Activated T-cell treated with anti-CD3 and anti-CD28 coated beads, Interleukin-2, amount 50 U/mL, for 72 hours (primary cell): ENCODE measurements at regions not wholly inside any gene's neighbourhood (a gene's known extent, or its start where the extent isn't known, plus 50 kb on each side); places are given as distances from the start of the nearest gene placed in this dataset.
A peak's percentile ranks its signal among the peaks of the same experiment; 100 is the strongest.
"Not testable (repeated sequence)": the region's sequence is repeated elsewhere in the genome, so short reads cannot be mapped to it uniquely, and the experiment has no call there.

Source experiments
- ATAC-seq, 2 donors: fragments of 150-1000 bp; cut with Tn5 transposase; replicated peaks in 1 of 2; 2 replicates each; pipeline ENCODE4 v1.10.0; 2021; ENCODE audit warnings: moderate library complexity in 2 of 2, mild to moderate bottlenecking in 1 of 2
- DNase-seq, 2 donors: peaks; one replicate each; pipeline ENCODE4 v3.0.0; 2021 to 2022; ENCODE audit warnings: mixed read lengths in 1 of 2
- H3K27ac Mint-ChIP-seq: one replicate; pipeline ENCODE4 v1.8.0; 2022; ENCODE audit warnings: mild to moderate bottlenecking, moderate library complexity, mixed read lengths
- H3K27me3 Mint-ChIP-seq: one replicate; pipeline ENCODE4 v1.8.0; 2022; ENCODE audit warnings: low read depth, mixed read lengths
- H3K36me3 Mint-ChIP-seq, 2 donors: one replicate each; pipeline ENCODE4 v1.8.0; 2022; ENCODE audit warnings: mixed read lengths in 2 of 2, mild to moderate bottlenecking in 1 of 2; ENCODE audit not compliant: insufficient read depth in 2 of 2
- H3K4me1 Mint-ChIP-seq: one replicate; pipeline ENCODE4 v1.8.0; 2022; ENCODE audit warnings: low read depth, mixed read lengths
- H3K4me3 Mint-ChIP-seq, 2 donors: one replicate each; pipeline ENCODE4 v1.8.0; 2022; ENCODE audit warnings: mild to moderate bottlenecking in 2 of 2, mixed read lengths in 2 of 2, moderate library complexity in 2 of 2
- H3K9me3 Mint-ChIP-seq, 2 donors: one replicate each; pipeline ENCODE4 v1.8.0; 2022; ENCODE audit warnings: mixed read lengths in 2 of 2

DNA sequence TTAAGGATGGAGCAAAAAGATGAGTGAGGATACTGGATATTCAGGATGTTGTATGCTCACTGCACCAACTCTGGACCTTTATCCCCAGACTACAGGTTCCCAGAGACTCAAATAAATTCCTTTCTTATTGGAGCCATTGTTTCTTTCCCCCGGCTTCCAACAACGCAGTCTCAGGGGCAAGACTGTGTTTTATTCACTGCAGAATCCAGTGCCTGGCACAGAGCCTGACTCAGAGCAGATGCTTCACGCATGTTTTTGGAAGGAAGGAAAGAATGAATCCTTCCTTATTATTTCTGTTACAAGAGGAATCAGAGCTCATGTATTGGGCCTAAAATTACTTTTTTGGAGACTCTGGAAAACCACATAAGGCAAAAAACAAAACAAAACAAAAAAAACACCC, 96.0 kb upstream of the VGLL4 start:
- Mint-ChIP-seq H3K4me3 (no peak overlapping the region), H3K4me1 (peaks cover 7% of the 10 kb centered on the region), H3K27me3 (no peaks in the 10 kb centered on the region), H3K36me3 (no peaks in the 10 kb centered on the region), H3K9me3 (no peaks in the 10 kb centered on the region), H3K27ac (no peak overlapping the region)
- DNase-seq (no peak), ATAC-seq (no peak)

DNA sequence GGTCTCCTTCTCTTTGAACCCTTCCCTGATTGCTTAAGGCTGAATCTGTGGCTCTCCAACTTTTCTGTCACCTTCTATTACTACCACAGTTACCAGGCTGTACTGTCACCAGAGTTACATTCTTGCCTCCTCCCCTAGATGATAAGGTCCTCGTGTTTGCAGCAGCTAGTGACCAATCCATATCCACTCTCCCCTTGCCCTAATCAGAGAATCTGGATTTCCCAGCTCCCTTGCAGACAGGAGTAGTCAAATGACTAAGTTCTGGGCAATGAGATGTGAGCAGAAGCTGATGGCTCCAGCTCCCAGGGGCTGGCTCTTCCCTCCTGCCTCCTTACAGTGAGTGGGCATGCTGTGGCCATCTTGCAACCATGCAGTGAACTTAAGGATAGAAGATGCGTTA, 95.4 kb upstream of the VGLL4 start:
- H3K36me3 Mint-ChIP-seq = no peaks in the 10 kb centered on the region
- H3K9me3 Mint-ChIP-seq = no peaks in the 10 kb centered on the region
- H3K4me3 Mint-ChIP-seq = no peak overlapping the region
- peaks cover 7% of the 10 kb centered on the region for H3K4me1 Mint-ChIP-seq
- no peak overlapping the region for H3K27ac Mint-ChIP-seq
- ATAC-seq (no peak), DNase-seq (no peak)
- no peaks in the 10 kb centered on the region for H3K27me3 Mint-ChIP-seq

DNA sequence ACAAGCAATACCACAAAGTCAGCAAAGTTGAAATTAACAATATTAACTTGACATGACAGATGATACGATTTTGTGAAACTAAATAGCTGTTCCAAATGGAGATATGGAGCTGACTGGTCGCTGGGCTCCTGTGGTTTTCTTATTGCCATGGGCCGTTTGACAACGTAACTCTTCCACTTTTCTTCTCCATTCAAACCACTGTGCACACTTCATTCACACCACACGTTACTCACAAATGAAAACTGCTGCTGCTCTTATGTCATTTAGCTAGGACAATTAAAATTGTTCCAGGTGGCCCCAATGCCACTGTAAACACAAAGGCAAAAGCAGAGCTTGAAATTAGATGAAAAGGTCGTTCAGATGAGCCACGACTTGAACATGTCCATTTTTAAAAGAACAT, 94.0 kb upstream of the VGLL4 start:
- H3K27me3 Mint-ChIP-seq = no peaks in the 10 kb centered on the region
- no peaks in the 10 kb centered on the region for H3K36me3 Mint-ChIP-seq
- no peaks in the 10 kb centered on the region for H3K9me3 Mint-ChIP-seq
- DNase-seq (no peak), ATAC-seq (no peak)
- no peak overlapping the region for H3K27ac Mint-ChIP-seq
- peaks cover 7% of the 10 kb centered on the region for H3K4me1 Mint-ChIP-seq
- no peak overlapping the region for H3K4me3 Mint-ChIP-seq

DNA sequence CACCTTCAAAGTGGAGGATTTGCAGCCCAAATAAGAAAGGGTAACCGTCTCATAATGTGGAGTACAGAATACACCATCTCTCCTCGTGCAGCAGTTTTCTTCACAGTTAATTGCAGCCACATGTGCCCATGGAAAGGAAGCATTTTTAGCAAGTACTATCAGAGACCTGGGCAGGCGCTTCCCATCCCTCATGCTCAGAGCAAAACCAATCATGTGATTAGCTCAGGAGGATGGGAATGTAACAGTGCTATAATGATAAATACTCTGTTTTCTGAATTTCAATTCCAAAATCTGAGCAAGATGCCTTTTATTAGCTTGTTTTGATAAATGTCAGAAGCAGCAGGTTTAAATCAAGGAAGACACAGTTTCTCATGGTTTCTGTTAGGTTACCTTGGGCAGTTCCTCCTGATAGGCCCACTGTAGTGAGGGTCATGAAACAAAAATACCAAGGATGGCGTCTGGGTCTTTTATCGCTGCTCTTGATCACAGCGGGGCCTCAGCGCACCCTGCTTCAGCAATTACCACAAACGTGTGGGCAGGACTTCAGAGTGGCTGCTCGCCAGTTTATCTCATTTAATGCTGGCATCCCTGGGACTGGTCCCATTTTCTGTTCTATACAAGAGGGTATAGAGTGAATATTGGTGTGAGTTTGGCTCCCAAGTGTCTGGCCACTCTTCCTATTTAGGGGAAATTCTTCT, 92.6 kb upstream of the VGLL4 start:
- H3K9me3 Mint-ChIP-seq = no peaks in the 10 kb centered on the region
- H3K27me3 Mint-ChIP-seq = peaks cover 7% of the 10 kb centered on the region
- no peak for DNase-seq
- peaks cover 7% of the 10 kb centered on the region for H3K4me1 Mint-ChIP-seq
- H3K27ac Mint-ChIP-seq = no peak overlapping the region
- no peaks in the 10 kb centered on the region for H3K36me3 Mint-ChIP-seq
- H3K4me3 Mint-ChIP-seq = no peak overlapping the region
- ATAC-seq = no peak

DNA sequence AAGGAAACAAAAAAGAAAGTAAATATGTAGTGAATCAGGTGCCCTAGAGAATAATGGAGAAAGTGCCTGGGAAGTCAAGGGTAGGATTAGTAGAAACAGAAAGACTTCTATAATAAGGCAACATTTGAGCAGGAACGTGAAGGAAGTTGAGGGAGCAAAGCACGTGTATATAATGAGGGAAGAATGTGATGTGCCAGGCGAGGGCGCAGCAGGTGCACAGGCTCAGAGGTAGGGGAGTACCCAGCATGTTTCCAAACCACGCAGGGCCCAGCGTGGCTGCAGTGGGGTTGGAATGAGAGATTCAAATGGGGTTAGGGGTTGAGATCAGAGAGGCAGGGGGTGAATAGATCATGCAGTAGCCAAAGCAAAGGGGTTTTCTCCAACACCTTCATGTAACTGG, 91.9 kb upstream of the VGLL4 start:
- DNase-seq (no peak), ATAC-seq (no peak)
- Mint-ChIP-seq H3K9me3 (no peaks in the 10 kb centered on the region), H3K4me1 (peaks cover 7% of the 10 kb centered on the region), H3K27me3 (peaks cover 7% of the 10 kb centered on the region), H3K4me3 (no peak overlapping the region), H3K27ac (no peak overlapping the region), H3K36me3 (no peaks in the 10 kb centered on the region)

DNA sequence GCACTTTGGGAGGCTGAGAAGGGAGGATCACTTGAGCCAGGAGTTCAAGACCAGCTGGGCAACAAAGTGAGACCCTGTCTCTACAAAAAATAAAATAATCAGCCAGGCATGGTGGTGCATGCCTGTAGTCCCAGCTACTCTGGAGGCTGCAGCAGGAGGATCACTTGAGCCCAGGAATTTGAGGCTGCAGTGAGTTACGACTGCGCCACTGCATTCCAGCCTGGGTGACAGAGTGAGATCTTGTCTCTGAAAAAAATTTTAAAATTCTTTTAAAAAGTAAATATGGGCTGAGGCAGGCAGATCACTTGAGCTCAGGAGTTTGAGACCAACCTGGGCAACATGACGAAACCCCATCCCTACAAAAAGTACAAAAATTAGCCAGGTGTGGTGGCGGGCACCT, 91.4 kb upstream of the VGLL4 start:
- DNase-seq = not testable (repeated sequence)

DNA sequence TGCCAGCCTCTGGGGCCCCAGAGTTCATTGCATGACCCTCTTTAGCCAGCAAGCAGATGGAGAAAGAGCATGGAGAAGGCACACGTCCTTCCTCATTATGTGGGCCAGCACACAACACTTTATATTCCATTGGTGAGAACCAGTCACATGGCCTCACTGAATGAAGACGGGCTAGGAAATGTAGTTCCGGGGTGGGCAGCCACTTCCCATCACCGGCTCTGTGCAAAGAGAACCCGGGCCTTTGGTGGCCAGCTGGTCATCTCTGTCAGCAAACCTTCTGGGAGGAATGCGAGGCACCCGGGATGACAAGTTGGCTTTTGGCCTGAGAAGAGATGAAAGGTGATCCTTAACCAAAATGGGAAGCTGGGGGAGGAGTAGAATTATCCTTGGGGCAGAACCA, 90.2 kb upstream of the VGLL4 start:
- no peak overlapping the region for H3K27ac Mint-ChIP-seq
- H3K4me1 Mint-ChIP-seq = peaks cover 7% of the 10 kb centered on the region
- H3K27me3 Mint-ChIP-seq = peaks cover 7% of the 10 kb centered on the region
- ATAC-seq = no peak
- H3K36me3 Mint-ChIP-seq = no peaks in the 10 kb centered on the region
- DNase-seq = no peak
- H3K4me3 Mint-ChIP-seq = no peak overlapping the region
- no peaks in the 10 kb centered on the region for H3K9me3 Mint-ChIP-seq

More for the DNA sequence above, 91.4 kb upstream of the VGLL4 start:
- not testable (repeated sequence) for H3K4me3 Mint-ChIP-seq, H3K4me1 Mint-ChIP-seq, H3K27ac Mint-ChIP-seq, H3K9me3 Mint-ChIP-seq, H3K36me3 Mint-ChIP-seq, H3K27me3 Mint-ChIP-seq, ATAC-seq

DNA sequence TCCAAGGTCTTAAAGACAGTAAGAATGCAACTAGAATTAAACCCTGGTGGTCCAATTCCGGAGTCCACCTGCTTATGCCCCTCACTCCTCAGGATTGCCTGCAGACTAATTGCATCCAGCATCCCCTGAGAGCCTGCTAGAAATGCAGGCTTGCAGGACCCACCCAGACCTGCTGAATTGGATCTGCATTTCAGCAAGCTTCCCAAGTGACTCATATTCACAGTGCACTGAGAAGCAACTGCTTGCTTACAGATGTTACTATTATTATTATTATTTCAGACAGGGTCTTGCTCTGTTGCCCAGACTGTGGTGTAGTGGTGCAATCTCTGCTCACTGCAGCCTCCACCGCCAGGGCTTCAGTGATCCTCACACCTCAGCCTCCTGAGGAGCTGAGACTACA, 83.5 kb upstream of the VGLL4 start:
- no peaks in the 10 kb centered on the region for H3K36me3 Mint-ChIP-seq

DNA sequence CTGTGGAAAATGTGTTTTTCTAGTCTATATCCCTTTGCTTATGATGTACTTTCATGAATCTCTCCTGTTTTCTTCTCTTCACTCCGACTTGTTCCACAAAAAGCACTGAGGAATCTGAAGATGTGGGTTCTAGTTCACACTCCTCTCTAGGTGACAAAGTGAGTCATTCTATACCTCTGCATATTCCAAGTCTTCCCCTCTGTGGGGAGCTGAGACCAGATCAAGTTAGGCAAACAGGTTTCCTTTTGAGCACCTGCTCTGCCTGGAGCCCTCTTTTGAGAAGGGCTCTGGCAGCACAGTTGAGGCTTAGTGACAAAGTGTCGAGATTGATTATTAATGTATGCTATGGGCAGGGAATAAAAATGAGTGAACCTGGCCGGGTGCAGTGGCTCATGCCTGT, 82.4 kb upstream of the VGLL4 start:
- H3K36me3 Mint-ChIP-seq = no peaks in the 10 kb centered on the region
- H3K4me1 Mint-ChIP-seq = peaks cover 6% of the 10 kb centered on the region
- DNase-seq (no peak), ATAC-seq (no peak)
- no peak overlapping the region for H3K4me3 Mint-ChIP-seq
- no peak overlapping the region for H3K27ac Mint-ChIP-seq
- no peaks in the 10 kb centered on the region for H3K9me3 Mint-ChIP-seq
- H3K27me3 Mint-ChIP-seq = peaks cover 22% of the 10 kb centered on the region

More for the DNA sequence above, 83.5 kb upstream of the VGLL4 start:
- Mint-ChIP-seq H3K27ac (no peak overlapping the region), H3K9me3 (no peaks in the 10 kb centered on the region), H3K27me3 (peaks cover 14% of the 10 kb centered on the region), H3K4me3 (no peak overlapping the region), H3K4me1 (peaks cover 6% of the 10 kb centered on the region)
- no peak for DNase-seq
- no peak for ATAC-seq

DNA sequence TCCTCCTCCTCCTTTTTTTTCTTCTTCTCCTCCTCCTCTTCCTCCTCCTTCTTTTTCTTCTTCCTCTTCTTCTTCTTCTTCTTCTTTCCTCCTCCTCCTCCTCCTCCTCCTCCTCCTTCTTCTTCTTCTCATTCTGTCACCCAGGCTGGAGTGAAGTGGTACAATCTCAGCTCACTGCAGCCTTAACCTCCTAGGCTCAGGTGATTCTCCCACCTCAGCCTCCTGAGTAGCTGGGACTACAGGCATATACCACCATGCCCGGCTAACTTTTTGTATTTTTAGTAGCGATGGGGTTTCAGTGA, 81.6 kb upstream of the VGLL4 start:
- Mint-ChIP-seq H3K4me3 (peak overlapping the region in 1 of 2 donors; percentile 47), H3K27me3 (peaks cover 30% of the 10 kb centered on the region), H3K27ac (peak overlapping the region; percentile 2)
- H3K36me3 Mint-ChIP-seq, H3K9me3 Mint-ChIP-seq, DNase-seq, ATAC-seq, H3K4me1 Mint-ChIP-seq: not testable (repeated sequence)

DNA sequence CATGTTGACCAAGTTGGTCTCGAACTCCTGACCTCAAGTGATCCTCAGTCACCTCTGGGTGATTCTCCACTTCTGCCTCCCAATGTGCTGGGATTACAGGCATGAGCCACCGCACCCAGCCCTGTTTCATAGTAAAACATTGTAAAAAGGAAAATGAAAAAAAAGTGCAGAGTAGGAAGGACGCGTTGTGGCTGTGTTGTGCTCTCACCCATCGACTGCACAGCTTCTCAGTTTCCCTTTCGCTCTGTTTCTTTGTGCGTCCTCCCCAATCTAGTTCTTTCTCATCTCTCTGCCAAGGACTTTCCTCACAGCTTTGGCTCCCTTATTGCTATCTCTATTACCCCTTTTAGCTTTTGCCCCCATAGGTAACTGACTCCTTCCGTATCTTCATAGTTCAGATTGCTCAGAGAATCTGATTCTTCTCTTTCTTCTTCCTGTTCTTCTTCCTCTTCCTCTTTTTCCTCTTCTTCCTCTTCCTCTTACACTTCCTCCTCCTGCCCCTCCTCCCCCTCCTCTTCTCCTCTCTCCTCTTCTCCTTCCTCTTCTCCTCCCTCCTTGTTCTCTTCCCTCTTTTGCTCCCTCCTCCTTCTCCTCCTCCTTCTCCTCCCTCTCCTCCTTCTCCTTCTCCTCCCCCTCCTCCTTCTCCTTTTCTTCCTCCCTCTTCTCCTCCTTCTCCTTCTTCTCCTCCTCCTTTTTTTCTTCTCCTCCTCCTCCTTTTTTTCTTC, 81.1 kb upstream of the VGLL4 start:
- Mint-ChIP-seq H3K27me3 (peaks cover 31% of the 10 kb centered on the region), H3K4me1 (peaks cover 6% of the 10 kb centered on the region), H3K9me3 (no peaks in the 10 kb centered on the region), H3K27ac (peak overlapping the region; percentile 85), H3K36me3 (no peaks in the 10 kb centered on the region), H3K4me3 (peak overlapping the region; percentile 3 to 66)
- DNase-seq = peak; percentile 4 to 36
- ATAC-seq = peak in 1 of 2 donors; percentile 70

DNA sequence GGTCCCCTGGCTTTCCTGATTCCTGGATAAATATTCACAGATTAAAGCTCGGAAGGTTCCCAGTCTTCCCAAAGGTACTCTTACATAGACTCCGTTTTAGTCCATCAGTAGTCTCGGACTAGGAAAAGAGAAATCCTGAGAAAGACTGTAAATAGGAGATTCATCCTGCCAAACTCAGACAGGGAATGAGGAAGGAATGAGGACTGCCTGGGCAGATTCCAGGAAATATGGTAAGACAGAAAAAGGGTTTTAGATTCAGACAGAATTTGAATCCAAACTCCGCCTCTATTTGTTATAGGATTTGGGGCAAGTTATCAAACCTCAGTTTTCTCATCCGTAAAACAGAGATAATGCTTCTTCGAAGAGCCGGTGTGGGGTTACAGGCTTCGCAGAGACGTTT, 77.8 kb upstream of the VGLL4 start:
- Mint-ChIP-seq H3K9me3 (no peaks in the 10 kb centered on the region), H3K27me3 (peaks cover 31% of the 10 kb centered on the region), H3K36me3 (peaks cover 0 to 3% of the 10 kb centered on the region in 2 donors), H3K4me1 (peaks cover 21% of the 10 kb centered on the region), H3K27ac (no peak overlapping the region), H3K4me3 (peak overlapping the region; percentile 91 to 96)
- ATAC-seq (no peak), DNase-seq (no peak)

DNA sequence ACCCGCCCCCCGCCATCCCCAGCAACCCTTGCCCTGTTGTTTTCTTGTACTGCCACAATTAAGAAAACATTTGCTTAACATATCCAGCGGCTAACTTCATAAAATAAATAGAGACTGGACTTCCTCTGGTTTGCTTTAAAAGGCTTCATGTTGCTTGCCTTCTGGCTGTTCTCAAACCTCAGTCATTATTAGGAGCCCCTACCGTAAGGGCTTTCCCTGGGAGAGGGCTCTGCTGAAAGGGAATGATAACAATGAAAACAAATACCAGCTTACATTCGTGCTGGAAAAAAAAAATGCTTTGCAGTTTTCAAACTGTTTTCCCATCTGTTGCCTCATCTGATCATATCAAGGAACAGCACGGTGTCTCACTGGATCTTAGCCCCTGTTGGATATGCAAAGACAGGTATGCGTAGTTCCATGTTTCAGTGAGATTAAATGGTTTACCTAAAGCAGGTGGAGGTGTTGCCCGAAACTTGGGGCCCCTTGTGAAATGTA, 77.2 kb upstream of the VGLL4 start:
- no peak for ATAC-seq

More for the DNA sequence above, 77.2 kb upstream of the VGLL4 start:
- Mint-ChIP-seq H3K27me3 (peaks cover 27% of the 10 kb centered on the region), H3K4me3 (peak overlapping the region; percentile 91 to 96), H3K9me3 (no peaks in the 10 kb centered on the region), H3K27ac (no peak overlapping the region), H3K4me1 (peaks cover 21% of the 10 kb centered on the region), H3K36me3 (peaks cover 0 to 3% of the 10 kb centered on the region in 2 donors)
- DNase-seq = no peak
